HAP-1 (cell line): ENCODE measurements at regions not wholly inside any gene's neighbourhood (a gene's known extent, or its start where the extent isn't known, plus 50 kb on each side); places are given as distances from the start of the nearest gene placed in this dataset.
"Not testable (repeated sequence)": the region's sequence is repeated elsewhere in the genome, so short reads cannot be mapped to it uniquely, and the experiment has no call there.

Source experiments
- DNase-seq, 2 experiments: peaks; one replicate each; pipeline ENCODE4 v3.0.0-alpha.2; 2016 to 2020; ENCODE audit warnings: low spot score in 2 of 2
- H3K27me3 ChIP-seq: fragments of 250-450 bp; sonication (Bioruptor Pico); 2 replicates; pipeline ENCODE4 v1.5.1; 2020; ENCODE audit warnings: low read depth, mild to moderate bottlenecking, moderate library complexity
- H3K36me3 ChIP-seq: fragments of 250-450 bp; sonication (Bioruptor Pico); replicated peaks from 2 replicates; pipeline ENCODE4 v1.5.1; 2020; ENCODE audit warnings: mild to moderate bottlenecking
- H3K4me1 ChIP-seq: fragments of 250-450 bp; sonication (Bioruptor Pico); 2 replicates; pipeline ENCODE4 v1.5.1; 2020; ENCODE audit warnings: mild to moderate bottlenecking
- H3K4me3 ChIP-seq: fragments of 250-450 bp; sonication (Bioruptor Pico); 2 replicates; pipeline ENCODE4 v1.5.1; 2020; ENCODE audit warnings: mild to moderate bottlenecking, moderate library complexity
- H3K9me3 ChIP-seq: fragments of 250-450 bp; sonication (Bioruptor Pico); 2 replicates; pipeline ENCODE4 v1.5.1; 2020; ENCODE audit warnings: mild to moderate bottlenecking, moderate library complexity
- in situ Hi-C: fragments of 300-500 bp; cut with MboI; formaldehyde crosslinking; loops from 3 replicates; pipeline ENCODE4 v1.14.3; 2020; ENCODE audit warnings: low sequenced_read_pairs, inconsistent platforms, mixed read lengths

DNA sequence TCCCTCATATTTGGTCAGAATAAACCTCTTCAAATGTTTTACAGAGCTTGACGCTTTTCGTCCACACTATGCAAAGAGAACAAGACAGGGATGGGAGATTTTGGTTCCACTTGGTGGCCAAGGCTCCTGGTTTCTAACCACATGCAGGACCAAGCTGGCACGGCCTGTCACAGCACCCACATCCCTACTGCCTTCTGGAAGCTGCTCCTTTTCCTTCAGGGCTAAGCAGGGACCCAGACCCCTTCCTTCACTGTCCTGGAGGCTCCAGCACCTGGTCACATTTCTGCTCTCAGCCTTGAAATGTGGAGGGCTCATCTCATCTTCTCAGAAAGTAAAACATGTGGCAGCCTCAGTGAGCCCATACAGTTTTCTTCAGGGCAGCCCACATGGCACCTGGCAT lies 50.4 kb upstream of the ARHGEF7 start:
- Histone ChIP-seq H3K36me3 (no peaks in the 10 kb centered on the region), H3K4me3 (no peak overlapping the region), H3K27me3 (no peaks in the 10 kb centered on the region), H3K4me1 (no peaks in the 10 kb centered on the region), H3K9me3 (no peaks in the 10 kb centered on the region)
- no peak for DNase-seq
- in situ Hi-C loops: no loop called here

DNA sequence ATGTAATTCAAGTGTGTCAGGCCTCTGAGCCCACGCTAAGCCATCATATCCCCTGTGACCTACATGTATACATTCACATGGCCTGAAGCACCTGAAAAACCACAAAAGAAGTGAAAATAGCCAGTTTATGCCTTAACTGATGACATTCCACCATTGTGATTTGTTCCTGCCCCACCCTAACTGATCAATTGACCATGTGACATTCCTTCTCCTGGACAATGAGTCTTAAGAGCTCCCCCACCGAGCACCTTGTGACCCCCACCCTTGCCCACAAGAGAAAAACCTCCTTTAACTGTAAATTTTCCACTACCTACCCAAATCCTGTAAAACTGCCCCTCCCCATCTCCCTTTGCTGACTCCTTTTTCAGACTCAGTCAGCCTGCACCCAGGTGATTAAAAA lies 52.1 kb upstream of the ARHGEF7 start:
- DNase-seq: no peak
- Histone ChIP-seq H3K9me3 (no peaks in the 10 kb centered on the region), H3K4me1 (no peaks in the 10 kb centered on the region), H3K36me3 (no peaks in the 10 kb centered on the region), H3K4me3 (no peak overlapping the region), H3K27me3 (no peaks in the 10 kb centered on the region)
- in situ Hi-C loops: no loop called here

DNA sequence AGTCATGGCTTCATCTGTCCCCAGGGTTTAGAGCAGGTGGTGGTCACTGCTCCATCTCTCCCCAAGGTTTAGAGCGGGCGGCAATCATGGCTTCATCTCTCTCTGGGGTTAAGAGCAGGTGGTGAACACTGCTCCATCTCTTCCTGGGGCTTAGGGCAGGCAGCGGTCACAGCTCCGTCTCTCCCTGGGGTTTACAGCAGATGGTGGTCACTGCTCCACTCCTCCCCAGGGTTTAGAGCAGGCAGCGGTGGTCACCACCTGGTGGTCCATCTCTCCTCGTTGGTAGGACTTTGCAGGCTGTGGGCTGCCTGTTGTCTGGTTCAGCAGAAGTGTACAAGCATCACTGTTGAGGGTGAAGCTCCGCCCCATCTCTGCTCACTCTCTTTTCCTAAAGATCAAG lies 52.8 kb upstream of the ARHGEF7 start:
- Histone ChIP-seq H3K4me1 (no peaks in the 10 kb centered on the region), H3K36me3 (no peaks in the 10 kb centered on the region), H3K9me3 (no peaks in the 10 kb centered on the region), H3K27me3 (no peaks in the 10 kb centered on the region), H3K4me3 (no peak overlapping the region)
- in situ Hi-C loops: no loop called here
- no peak for DNase-seq

DNA sequence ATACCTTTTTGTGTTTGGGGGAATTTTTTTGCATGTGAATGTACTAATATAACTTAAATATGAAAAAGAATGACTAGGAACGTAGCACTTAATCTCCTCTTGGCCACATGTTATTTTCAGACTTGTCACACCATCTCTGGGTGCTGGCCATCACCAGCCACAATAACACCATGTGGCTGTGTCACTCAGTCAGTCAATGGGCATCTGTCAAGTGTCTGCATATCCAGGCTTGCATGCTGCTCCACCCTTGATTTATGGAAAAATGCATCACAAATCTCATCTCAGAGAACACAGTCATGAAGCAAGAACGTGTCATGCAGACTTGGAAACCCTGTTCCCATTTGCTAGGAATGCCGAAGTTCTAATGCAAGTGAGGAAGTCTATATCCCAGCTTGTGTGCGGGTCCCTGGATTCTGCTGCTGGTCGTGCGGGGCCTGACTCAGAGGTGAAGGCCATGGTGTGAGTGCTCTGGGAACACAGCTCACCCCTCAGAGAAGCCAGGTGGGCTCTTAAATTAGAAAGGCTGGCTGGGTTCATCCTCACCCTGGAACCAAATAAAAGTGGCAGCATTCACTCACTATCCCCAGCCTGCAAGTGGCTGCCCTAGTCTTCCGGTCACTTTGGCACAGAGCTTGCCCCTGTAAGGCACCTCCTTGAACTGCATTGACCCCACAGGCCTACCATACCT lies 53.6 kb upstream of the ARHGEF7 start:
- in situ Hi-C loops: no loop called here
- H3K4me3 ChIP-seq: no peak overlapping the region

DNA sequence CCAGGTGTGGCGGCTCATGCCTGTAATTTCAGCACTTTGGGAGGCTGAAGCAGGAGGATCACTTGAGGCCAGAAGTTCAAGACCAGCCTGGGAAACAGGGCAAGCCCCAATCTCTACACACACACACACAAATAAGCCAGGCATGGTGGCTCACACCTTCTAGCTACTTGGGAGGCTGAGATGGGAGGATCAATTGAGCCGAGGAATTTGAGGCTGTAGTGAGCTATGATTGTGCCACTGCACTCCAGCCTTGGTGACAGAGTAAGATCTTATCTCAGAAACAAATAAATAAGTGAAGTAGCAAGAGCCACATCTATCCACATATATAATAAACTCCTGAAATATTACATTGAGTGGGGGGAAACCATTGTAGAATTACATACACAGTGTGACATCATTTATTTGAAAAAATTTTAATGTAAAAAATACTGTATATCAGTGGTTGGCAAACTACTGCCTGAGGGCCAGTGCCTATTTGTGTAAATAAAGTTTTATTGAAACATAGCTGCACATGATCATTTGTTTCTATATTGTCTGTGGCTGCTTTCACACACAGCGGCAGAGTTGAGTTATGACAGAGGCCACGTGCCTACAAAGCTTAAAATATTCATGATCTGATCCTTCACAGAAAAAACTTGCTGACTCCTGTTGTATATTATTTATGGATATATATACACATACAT lies 54.7 kb upstream of the ARHGEF7 start:
- H3K36me3 ChIP-seq: no peaks in the 10 kb centered on the region
- no peak overlapping the region for H3K4me3 ChIP-seq
- H3K27me3 ChIP-seq: no peaks in the 10 kb centered on the region
- in situ Hi-C loops: no loop called here
- DNase-seq: no peak
- H3K9me3 ChIP-seq: no peaks in the 10 kb centered on the region
- H3K4me1 ChIP-seq: no peaks in the 10 kb centered on the region

More for the DNA sequence above, 53.6 kb upstream of the ARHGEF7 start:
- Histone ChIP-seq H3K36me3 (no peaks in the 10 kb centered on the region), H3K27me3 (no peaks in the 10 kb centered on the region), H3K4me1 (no peaks in the 10 kb centered on the region), H3K9me3 (no peaks in the 10 kb centered on the region)
- no peak for DNase-seq

DNA sequence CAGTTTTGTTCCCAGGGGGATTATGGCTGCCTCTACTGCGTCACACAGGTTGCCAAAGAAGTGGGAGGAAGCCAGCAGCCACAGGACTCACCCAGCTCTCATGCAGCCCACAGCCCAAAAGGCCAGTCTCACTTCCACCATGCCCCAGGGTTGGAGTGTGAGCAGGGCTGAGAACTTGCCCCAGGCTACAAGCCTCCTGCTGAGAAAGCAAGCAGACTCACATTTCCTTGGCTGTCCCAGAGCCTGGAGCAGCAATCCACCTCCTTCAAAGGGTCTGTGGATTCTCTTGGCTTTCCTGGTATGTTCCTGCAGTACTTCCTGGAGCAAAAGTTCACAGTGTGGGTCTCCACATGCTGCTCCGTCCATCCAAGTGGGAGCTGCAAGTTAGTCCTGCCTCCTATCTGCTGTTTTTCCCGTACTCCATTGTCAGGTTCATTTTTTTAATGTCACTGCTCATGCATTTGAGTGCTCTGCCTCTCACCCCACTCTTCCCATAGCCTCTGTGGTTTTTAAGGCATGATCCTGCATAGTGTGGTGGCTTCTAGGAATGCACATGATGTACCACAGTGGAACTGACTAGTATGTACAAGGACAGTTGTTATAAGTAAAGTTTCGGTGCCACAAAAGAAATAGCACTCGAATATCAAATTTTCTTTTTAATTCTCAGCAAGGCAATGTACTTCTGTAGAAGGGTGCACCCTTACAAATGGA lies 56.2 kb upstream of the ARHGEF7 start:
- no peaks in the 10 kb centered on the region for H3K9me3 ChIP-seq
- no peaks in the 10 kb centered on the region for H3K4me1 ChIP-seq
- H3K4me3 ChIP-seq: no peak overlapping the region
- peaks cover 6% of the 10 kb centered on the region; the same call in 1 of the 2 replicates for H3K27me3 ChIP-seq
- no peaks in the 10 kb centered on the region for H3K36me3 ChIP-seq
- DNase-seq: no peak
- in situ Hi-C loops: no loop called here

DNA sequence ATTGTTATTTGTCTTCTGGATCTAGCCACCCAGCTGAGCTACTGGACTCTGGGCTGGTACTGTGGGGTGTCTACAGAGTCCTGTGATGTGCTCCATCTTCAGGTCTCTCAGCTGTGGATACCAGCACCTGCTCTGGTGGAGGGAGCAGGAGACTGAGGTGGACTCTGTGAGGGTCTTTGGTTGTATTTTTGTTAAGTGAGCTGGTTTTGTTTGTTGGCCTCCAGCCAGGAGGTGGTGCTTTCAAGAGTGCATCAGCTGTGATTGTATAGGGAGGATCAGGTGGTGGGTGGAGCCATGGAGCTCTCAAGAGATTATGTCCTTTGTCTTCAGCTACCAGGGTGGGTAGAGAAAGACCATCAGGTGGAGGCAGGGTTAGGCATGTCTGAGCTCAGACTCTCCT lies 56.8 kb upstream of the ARHGEF7 start:
- H3K36me3 ChIP-seq, H3K9me3 ChIP-seq, H3K27me3 ChIP-seq, in situ Hi-C loops, H3K4me3 ChIP-seq, DNase-seq, H3K4me1 ChIP-seq: not testable (repeated sequence)

DNA sequence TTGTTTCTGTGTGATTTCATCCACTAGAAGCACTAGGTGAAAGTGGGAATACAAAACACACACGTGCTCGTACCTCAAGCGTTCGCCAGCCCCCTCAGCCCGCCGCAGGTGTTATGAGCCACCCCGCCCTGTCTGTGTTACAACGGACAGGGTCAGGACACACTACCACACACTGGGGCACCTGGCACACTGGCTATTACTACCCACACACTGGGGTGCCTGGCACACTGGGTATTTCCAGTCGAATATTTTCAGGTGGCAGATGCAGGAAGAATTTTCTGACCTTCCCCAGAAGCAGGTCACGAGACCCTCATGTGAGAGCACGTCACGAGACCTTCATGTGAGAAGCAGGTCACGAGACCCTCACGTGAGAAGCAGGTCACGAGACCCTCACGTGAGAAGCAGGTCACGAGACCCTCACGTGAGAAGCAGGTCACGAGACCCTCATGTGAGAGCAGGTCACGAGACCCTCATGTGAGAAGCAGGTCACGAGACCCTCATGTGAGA lies 63.3 kb upstream of the ARHGEF7 start:
- H3K27me3 ChIP-seq, H3K4me1 ChIP-seq, H3K36me3 ChIP-seq, H3K9me3 ChIP-seq, in situ Hi-C loops, DNase-seq, H3K4me3 ChIP-seq: not testable (repeated sequence)

DNA sequence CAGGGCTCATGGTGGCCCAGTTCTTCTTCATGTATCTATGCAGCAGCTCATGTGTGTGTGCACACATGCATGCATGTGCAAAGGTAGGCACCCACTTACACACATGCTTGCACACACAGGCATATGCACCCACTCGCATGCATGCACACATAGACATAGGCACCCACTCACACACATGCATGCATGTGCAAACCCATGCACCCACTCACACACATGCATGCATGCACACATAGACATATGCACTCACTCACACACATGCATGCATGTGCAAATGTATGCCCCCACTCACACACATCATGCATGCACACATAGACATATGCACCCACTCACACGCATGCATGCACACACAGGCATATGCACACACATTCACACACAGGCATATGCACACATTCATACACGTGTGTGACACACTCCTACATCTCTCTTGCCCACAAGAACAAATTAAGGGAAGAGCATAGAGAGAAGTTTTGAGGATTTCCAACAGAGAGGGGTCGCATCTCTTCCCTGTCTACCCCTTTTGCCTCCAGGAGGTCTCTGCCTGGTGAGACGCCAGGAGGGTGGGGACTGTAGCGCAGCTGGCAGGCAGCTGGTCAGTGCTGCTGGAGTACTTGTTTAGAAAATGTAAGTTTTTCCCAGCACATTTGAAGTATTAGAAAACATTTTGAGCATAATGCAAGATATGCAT lies 63.9 kb upstream of the ARHGEF7 start:
- in situ Hi-C loops: no loop called here
- DNase-seq: no peak
- H3K4me3 ChIP-seq: no peak overlapping the region
- H3K36me3 ChIP-seq: no peaks in the 10 kb centered on the region
- peaks cover 6% of the 10 kb centered on the region; the same call in 1 of the 2 replicates for H3K27me3 ChIP-seq
- H3K9me3 ChIP-seq: no peaks in the 10 kb centered on the region
- H3K4me1 ChIP-seq: no peaks in the 10 kb centered on the region

DNA sequence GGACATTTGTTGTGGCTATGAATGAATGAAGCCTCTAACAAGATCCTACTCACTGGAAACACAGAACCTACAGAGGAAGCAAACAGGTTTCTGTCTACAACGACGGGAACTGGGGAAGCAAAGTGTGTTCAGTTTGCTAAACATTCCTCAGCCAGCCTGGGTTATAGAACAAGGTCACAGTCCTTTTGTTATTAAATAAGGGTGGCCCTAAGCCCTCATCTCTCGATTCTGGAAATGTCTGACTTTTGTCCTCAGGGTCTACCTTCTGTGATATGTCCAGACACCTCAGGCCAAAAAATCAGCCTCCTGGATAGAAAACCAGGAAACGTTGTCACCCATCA lies 64.6 kb upstream of the ARHGEF7 start:
- no peak for DNase-seq
- peaks cover 6% of the 10 kb centered on the region; the same call in 1 of the 2 replicates for H3K27me3 ChIP-seq
- no peaks in the 10 kb centered on the region for H3K4me1 ChIP-seq
- no peaks in the 10 kb centered on the region for H3K9me3 ChIP-seq
- no peaks in the 10 kb centered on the region for H3K36me3 ChIP-seq
- H3K4me3 ChIP-seq: no peak overlapping the region
- in situ Hi-C loops: no loop called here

DNA sequence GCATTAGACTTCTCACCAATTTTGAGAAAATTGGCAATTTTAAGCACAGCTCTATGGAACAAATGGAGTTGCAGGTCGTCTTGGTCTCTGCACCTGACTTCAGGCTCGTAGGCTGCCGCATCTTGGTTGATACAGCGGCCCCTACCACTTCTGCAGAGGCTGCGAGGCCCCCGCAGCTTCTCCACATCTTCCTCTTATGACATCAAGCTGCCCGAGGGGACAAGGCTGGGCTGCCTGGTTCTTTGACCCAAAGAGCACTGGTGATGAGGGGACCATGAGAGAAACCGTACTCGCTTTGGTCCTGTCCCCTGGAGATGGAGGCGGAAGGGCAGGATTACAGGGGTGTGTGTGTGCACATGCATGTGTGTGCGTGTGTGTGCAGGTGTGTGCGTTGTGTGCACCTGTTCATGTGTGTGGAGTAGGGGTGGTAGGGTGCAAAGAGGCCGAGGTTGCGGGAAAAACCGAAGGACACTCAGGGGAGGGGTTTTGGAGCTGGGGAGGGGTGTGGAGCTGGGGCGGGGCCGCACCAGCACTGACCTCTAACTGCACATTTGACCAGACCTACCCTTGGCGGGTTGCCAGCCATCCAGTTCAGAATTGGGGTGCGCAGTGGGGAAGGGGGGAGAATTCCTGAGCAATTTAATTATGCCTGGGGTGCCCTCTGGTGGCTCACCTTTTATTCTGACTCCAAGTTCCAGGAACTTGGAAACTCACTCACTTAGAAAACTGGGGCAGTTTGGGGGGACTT lies 65.1 kb upstream of the ARHGEF7 start:
- Histone ChIP-seq H3K4me1 (no peaks in the 10 kb centered on the region), H3K4me3 (no peak overlapping the region), H3K36me3 (no peaks in the 10 kb centered on the region), H3K27me3 (peaks cover 6% of the 10 kb centered on the region; the same call in 1 of the 2 replicates), H3K9me3 (no peaks in the 10 kb centered on the region)
- in situ Hi-C loops: no loop called here
- peak in 1 of 2 experiments; percentile 33 for DNase-seq

DNA sequence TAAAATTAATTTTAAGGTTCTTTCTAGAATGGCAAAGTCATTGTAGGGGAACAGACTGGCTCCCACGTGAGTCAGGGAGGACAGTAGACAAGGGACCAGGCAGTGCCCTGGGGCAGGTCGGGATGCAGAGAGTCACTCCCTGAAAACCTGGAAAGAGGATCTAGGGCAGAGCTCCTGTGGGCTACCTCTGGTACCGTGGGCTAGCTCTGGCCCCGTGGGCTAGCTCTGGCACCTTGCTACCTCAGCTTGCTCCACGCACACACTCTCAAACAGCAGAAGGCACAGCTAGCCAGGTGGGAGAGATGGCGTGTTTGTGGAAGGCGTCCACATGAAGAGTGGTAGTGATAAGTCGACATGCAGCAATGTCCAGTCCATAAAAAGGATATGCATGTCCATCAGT lies 66.7 kb upstream of the ARHGEF7 start:
- in situ Hi-C loops: no loop called here
- DNase-seq: no peak
- no peaks in the 10 kb centered on the region for H3K36me3 ChIP-seq
- H3K4me1 ChIP-seq: no peaks in the 10 kb centered on the region
- no peaks in the 10 kb centered on the region for H3K9me3 ChIP-seq
- H3K4me3 ChIP-seq: no peak overlapping the region
- no peaks in the 10 kb centered on the region for H3K27me3 ChIP-seq

DNA sequence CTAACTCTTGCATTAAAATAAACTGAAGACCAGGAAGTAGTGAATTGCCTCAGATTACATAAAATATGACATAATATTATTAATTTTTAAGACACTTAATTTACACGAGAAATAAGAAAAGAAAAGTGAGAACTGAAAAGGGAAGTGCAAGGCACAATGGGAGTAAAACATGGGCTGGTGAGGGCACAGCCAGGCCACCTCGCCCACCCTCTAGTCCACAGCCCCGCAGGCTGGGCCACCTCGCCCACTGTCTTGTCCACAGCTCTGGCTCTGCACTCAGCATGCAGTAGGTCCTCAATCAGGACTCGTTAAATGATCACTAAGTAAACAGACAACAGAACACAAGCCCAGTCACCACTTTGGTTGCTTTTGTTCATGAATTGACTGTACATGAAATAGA lies 67.8 kb upstream of the ARHGEF7 start:
- Histone ChIP-seq H3K4me1 (no peaks in the 10 kb centered on the region), H3K4me3 (no peak overlapping the region), H3K36me3 (no peaks in the 10 kb centered on the region), H3K9me3 (no peaks in the 10 kb centered on the region), H3K27me3 (no peaks in the 10 kb centered on the region)
- in situ Hi-C loops: no loop called here
- DNase-seq: no peak
